ENCODE measurements at regions not wholly inside any gene's neighbourhood (a gene's known extent, or its start where the extent isn't known, plus 50 kb on each side); places are given as distances from the start of the nearest gene placed in this dataset.

DNA sequence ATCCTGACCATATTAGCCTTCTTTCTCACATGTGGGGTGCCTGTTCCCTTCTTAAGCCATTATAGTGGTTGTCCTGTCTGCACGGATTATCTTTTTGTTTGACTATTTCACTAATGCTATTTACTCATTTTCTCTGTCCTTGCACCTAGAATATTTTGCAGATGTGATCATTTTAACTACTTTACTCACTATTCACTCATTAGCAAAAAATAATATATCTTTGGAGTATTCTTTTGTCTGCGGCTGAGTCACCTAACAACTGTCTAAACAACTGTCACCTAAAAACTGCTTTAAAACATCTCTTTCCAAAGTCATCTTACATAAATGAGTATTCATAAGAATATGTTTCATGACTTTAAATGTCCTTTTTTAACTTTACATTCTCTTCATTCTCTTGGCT lies 87.4 kb downstream of the KCNJ2 start:
- TF ChIP-seq, protein P1, sequence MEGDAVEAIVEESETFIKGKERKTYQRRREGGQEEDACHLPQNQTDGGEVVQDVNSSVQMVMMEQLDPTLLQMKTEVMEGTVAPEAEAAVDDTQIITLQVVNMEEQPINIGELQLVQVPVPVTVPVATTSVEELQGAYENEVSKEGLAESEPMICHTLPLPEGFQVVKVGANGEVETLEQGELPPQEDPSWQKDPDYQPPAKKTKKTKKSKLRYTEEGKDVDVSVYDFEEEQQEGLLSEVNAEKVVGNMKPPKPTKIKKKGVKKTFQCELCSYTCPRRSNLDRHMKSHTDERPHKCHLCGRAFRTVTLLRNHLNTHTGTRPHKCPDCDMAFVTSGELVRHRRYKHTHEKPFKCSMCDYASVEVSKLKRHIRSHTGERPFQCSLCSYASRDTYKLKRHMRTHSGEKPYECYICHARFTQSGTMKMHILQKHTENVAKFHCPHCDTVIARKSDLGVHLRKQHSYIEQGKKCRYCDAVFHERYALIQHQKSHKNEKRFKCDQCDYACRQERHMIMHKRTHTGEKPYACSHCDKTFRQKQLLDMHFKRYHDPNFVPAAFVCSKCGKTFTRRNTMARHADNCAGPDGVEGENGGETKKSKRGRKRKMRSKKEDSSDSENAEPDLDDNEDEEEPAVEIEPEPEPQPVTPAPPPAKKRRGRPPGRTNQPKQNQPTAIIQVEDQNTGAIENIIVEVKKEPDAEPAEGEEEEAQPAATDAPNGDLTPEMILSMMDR (IDR thresholded peaks at IDR 0.05) = no peak
- no peak for TF ChIP-seq POLR2A (IDR thresholded peaks at IDR 0.05)
- TF ChIP-seq POLR2AphosphoS5 (IDR thresholded peaks at IDR 0.05; ENCODE audit: insufficient read depth in 1 of 2, low read depth in 1 of 2) = no peak

Data from vagina (tissue), 2 donors.